BE2C (cell line): ENCODE measurements at regions not wholly inside any gene's neighbourhood (a gene's known extent, or its start where the extent isn't known, plus 50 kb on each side); places are given as distances from the start of the nearest gene placed in this dataset.
A peak's percentile ranks its signal among the peaks of the same experiment; 100 is the strongest.
"Not testable (repeated sequence)": the region's sequence is repeated elsewhere in the genome, so short reads cannot be mapped to it uniquely, and the experiment has no call there.

Source experiments
- DNase-seq: peaks from one replicate; pipeline ENCODE4 v3.0.0-alpha.2; 2020
- H3K27me3 ChIP-seq: fragments of 250-450 bp; sonication (Bioruptor Pico); 2 replicates; pipeline ENCODE4 v1.5.1; 2020; ENCODE audit warnings: mild to moderate bottlenecking
- H3K36me3 ChIP-seq: fragments of 250-450 bp; sonication (Bioruptor Pico); 2 replicates; pipeline ENCODE4 v1.5.1; 2020; ENCODE audit warnings: mild to moderate bottlenecking
- H3K4me1 ChIP-seq: fragments of 250-450 bp; sonication (Bioruptor Pico); 2 replicates; pipeline ENCODE4 v1.5.1; 2020
- H3K4me3 ChIP-seq: 2 replicates; pipeline ENCODE4 v1.5.1; 2011; ENCODE audit warnings: low read depth, low read length
- H3K9me3 ChIP-seq: fragments of 250-450 bp; sonication (Bioruptor Pico); 2 replicates; pipeline ENCODE4 v1.5.1; 2020
- TF ChIP-seq, protein P1 (sequence below): IDR thresholded peaks from 2 replicates; pipeline ENCODE4 v1.5.1; 2012; ENCODE audit warnings: mild to moderate bottlenecking, low read depth, low read length

DNA sequence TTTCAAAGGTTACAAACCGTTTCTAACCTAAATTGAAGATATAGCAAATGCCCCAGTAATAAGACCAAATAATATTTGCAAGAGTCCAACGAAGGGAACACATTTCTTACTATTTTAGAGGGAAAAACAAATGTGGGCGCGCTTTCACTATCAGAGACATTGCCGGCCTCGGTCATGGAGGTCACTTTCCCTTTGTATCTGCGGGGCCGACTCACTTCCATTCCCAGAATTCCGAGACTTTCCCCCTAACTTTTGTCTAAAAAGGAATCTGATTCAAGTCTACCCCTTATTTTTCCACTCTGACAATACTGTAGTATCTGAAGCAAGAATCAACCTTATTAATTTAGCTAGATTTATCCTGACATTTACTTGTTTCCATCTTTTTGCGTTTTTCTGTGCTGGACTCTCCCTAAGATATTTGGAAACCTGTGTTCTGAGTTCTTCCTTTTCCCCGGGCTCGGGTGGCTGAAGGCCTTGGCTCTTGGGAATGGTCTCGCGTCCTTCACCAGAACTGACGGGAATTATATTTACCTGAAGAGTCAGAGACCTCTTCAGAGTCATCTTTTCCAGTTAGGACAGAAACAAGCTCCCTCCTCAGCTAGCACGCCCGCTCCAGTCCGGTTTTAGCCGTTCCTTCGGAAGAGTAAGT is 71.8 kb upstream of the ZNF184 start:
- Histone ChIP-seq H3K4me1 (no peaks in the 10 kb centered on the region), H3K36me3 (no peaks in the 10 kb centered on the region), H3K9me3 (no peaks in the 10 kb centered on the region), H3K4me3 (peak overlapping the region; percentile 79), H3K27me3 (no peaks in the 10 kb centered on the region)
- no peak for DNase-seq
- TF ChIP-seq, protein P1, sequence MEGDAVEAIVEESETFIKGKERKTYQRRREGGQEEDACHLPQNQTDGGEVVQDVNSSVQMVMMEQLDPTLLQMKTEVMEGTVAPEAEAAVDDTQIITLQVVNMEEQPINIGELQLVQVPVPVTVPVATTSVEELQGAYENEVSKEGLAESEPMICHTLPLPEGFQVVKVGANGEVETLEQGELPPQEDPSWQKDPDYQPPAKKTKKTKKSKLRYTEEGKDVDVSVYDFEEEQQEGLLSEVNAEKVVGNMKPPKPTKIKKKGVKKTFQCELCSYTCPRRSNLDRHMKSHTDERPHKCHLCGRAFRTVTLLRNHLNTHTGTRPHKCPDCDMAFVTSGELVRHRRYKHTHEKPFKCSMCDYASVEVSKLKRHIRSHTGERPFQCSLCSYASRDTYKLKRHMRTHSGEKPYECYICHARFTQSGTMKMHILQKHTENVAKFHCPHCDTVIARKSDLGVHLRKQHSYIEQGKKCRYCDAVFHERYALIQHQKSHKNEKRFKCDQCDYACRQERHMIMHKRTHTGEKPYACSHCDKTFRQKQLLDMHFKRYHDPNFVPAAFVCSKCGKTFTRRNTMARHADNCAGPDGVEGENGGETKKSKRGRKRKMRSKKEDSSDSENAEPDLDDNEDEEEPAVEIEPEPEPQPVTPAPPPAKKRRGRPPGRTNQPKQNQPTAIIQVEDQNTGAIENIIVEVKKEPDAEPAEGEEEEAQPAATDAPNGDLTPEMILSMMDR, result no peak

DNA sequence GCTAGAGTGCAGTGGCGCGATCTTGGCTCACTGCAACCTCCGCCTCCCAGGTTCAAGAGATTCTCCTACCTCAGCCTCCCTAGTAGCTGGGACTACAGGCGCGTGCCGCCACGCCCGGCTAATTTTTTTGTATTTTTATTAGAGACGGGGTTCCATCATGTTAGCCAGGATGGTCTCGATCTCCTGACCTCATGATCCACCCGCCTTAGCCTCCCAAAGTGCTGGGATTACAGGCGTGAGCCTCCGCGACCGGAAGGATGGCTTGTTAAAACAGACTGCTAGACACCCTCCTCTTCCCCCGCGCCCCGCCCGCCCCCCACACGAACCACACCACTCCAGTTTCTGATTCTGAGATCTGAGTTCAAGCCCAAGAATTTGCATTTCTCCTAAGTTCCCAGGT is 71.2 kb upstream of the ZNF184 start:
- H3K27me3 ChIP-seq, DNase-seq, H3K36me3 ChIP-seq, H3K4me1 ChIP-seq, H3K9me3 ChIP-seq: not testable (repeated sequence)
- peak overlapping the region; percentile 79 for H3K4me3 ChIP-seq

DNA sequence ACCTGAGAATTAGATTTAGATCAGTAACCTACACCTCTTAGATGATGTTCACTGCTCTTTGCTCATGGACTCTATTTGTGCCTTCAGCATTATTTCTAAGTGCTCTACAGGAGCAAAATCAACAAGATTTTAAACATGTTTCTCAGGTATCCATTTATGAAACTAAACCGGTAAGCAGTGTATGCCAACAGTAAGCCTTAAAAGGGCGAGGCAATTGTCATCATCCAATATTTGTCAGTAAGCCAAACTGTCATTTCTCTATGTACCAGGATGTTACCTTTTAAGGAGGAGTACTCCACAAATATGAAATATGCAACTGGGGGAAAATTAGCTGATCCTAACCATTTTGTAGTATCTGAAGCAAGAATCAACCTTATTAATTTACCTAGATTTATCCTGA is 69.6 kb upstream of the ZNF184 start:
- no peaks in the 10 kb centered on the region for H3K36me3 ChIP-seq
- no peak overlapping the region for H3K4me3 ChIP-seq
- H3K9me3 ChIP-seq, result no peaks in the 10 kb centered on the region
- no peaks in the 10 kb centered on the region for H3K4me1 ChIP-seq
- H3K27me3 ChIP-seq, result 0 out of 2 replicates have a peak, but pooled peaks cover under 1% of the 10 kb centered on the region
- DNase-seq, result no peak
- TF ChIP-seq, protein P1, result no peak

DNA sequence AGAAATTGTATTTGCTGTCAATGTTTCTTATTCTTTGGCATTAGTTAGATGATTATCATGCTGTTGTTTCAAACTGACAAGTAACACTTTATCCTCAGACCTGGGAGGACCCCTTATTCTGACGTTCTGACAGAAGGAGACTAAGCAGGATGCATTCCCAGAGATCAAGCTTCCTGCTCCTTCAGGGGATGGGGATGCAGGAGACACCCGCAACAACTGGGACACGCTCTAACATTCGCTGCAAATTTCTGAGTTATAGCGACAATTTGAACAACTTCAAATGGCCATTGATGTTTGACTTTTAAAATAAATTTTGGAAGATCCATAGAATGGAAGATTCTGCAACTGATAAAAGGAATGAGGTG is 69.0 kb upstream of the ZNF184 start:
- Histone ChIP-seq H3K36me3 (no peaks in the 10 kb centered on the region), H3K4me1 (no peaks in the 10 kb centered on the region), H3K27me3 (peaks cover 6% of the 10 kb centered on the region; the same call in 1 of the 2 replicates), H3K9me3 (no peaks in the 10 kb centered on the region), H3K4me3 (no peak overlapping the region)
- no peak for DNase-seq
- TF ChIP-seq, protein P1, result no peak

DNA sequence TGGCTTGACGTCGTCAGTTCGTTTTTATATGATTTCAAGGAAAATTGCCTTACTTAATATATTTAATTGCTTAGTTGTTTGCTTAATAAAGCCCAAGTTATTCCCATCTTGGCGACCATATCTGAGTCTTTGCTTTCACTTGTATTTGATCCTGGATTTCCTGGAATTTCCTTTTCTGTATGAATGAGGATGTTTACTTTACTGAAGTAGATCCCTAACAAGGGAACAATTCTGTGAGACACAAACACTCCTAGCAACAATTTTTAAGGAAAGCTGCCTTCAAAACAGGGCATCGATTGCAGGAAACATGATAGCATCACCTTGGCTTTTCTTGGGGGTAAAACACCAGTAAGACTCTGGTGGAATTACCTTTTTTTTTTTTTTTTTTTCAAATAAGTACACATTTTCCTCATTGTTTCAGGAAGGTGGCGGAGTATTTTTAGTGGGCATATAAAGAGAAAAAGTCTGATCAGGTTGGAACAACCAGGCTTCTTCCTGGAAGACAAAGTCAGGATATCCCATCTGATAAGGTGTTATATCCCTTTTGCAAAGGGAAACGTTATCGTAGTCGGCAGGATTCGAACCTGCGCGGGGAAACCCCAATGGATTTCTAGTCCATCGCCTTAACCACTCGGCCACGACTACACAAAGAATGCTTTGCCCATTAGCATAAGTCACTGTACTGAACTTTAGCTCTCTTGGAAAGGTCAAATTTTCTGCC is 68.5 kb upstream of the ZNF184 start:
- no peak overlapping the region for H3K4me3 ChIP-seq
- no peaks in the 10 kb centered on the region for H3K4me1 ChIP-seq
- H3K36me3 ChIP-seq, result no peaks in the 10 kb centered on the region
- TF ChIP-seq, protein P1, result no peak
- peaks cover 11% of the 10 kb centered on the region for H3K27me3 ChIP-seq
- peak; percentile 66 for DNase-seq
- no peaks in the 10 kb centered on the region for H3K9me3 ChIP-seq

DNA sequence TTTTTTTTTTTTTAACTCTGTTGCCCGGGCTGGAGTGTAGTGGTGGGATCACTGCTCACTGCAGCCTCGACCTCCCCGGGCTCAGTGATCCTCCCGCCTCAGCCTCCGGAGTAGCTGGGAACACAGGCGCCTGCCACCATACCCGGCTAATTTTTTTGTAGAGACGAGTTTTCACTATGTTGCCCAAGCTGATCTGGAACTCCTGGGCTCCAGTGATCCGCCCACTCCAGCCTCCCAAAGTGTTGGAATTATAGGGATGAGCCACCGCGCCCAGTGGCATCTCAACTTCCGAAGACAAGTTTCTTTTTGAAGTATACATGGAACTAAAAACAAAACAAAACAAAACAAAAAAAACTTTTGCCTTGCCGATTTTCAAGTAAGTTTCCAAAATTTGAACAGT is 66.6 kb upstream of the ZNF184 start:
- Histone ChIP-seq H3K4me3 (no peak overlapping the region), H3K4me1 (no peaks in the 10 kb centered on the region), H3K36me3 (no peaks in the 10 kb centered on the region), H3K27me3 (peaks cover 25% of the 10 kb centered on the region), H3K9me3 (no peaks in the 10 kb centered on the region)
- DNase-seq, result no peak
- TF ChIP-seq, protein P1, result no peak
